PC-9 (cell line): ENCODE measurements at regions not wholly inside any gene's neighbourhood (a gene's known extent, or its start where the extent isn't known, plus 50 kb on each side); places are given as distances from the start of the nearest gene placed in this dataset.

ENCODE experiments used
- BruUV-seq: library from RNA; stranded (reverse); fragments of 400-500 nt; replicated peaks from 2 replicates; lab custom pipeline; 2021; lab: Mats Ljungman, UMichigan
- CTCF ChIA-PET: fragments of 300-600 bp; sonication (Branson Sonifier 250); formaldehyde crosslinking; loops from one replicate; lab custom pipeline; 2022; ENCODE audit warnings: antibody characterized with exemption; lab: Charles Lee
- POLR2A ChIA-PET: fragments of 300-600 bp; sonication (Branson Sonifier 250); formaldehyde crosslinking; loops from one replicate; lab custom pipeline; 2022; ENCODE audit warnings: antibody characterized with exemption; ENCODE audit not compliant: unreplicated experiment; lab: Charles Lee
- DNase-seq, 2 experiments: peaks; one replicate each; pipeline versions ENCODE4 v3.0.0 to v3.0.0-alpha.2; 2015 to 2022; ENCODE audit warnings: mixed read lengths in 1 of 2
- H2AFZ ChIP-seq: fragments of 200-600 bp; sonication (generic); 2 replicates; pipeline ENCODE4 v1.8.1; 2017; ENCODE audit warnings: antibody characterized with exemption
- H3F3A ChIP-seq: fragments of 200-600 bp; sonication (generic); 2 replicates; pipeline ENCODE4 v1.8.1; 2017; ENCODE audit warnings: antibody characterized with exemption, mild to moderate bottlenecking, low read depth; ENCODE audit not compliant: insufficient read depth
- H3K27ac ChIP-seq: fragments of 200-600 bp; sonication (generic); 2 replicates; pipeline ENCODE4 v1.6.1; 2016; ENCODE audit warnings: mixed run types
- H3K27me3 ChIP-seq: fragments of 200-600 bp; sonication (generic); 2 replicates; pipeline ENCODE4 v1.6.1; 2016; ENCODE audit warnings: low read depth, mixed run types; ENCODE audit not compliant: insufficient read depth
- H3K36me3 ChIP-seq: fragments of 200-600 bp; sonication (generic); 2 replicates; pipeline ENCODE4 v1.6.1; 2016; ENCODE audit warnings: low read depth, mixed run types
- H3K4me1 ChIP-seq: fragments of 200-600 bp; sonication (generic); replicated peaks from 2 replicates; pipeline ENCODE4 v1.6.1; 2016; ENCODE audit warnings: mixed run types; ENCODE audit not compliant: insufficient read depth
- H3K4me2 ChIP-seq: fragments of 200-600 bp; sonication (generic); 2 replicates; pipeline ENCODE4 v1.6.1; 2017; ENCODE audit warnings: mixed run types
- H3K4me3 ChIP-seq: fragments of 200-600 bp; sonication (generic); 2 replicates; pipeline ENCODE4 v1.6.1; 2016; ENCODE audit warnings: mixed run types
- H3K79me2 ChIP-seq: fragments of 200-600 bp; sonication (generic); 2 replicates; pipeline ENCODE4 v1.6.1; 2017; ENCODE audit warnings: low read depth, mixed run types
- H3K9me2 ChIP-seq: fragments of 200-600 bp; sonication (generic); 2 replicates; pipeline ENCODE4 v1.8.1; 2017; ENCODE audit warnings: mild to moderate bottlenecking; ENCODE audit not compliant: insufficient read depth
- H3K9me3 ChIP-seq: fragments of 200-600 bp; sonication (generic); 2 replicates; pipeline ENCODE4 v1.8.1; 2016; ENCODE audit warnings: low read depth; ENCODE audit not compliant: insufficient read depth
- H4K20me1 ChIP-seq: fragments of 200-600 bp; sonication (generic); 2 replicates; pipeline ENCODE4 v1.8.1; 2017; ENCODE audit not compliant: insufficient read depth
- CTCF ChIP-seq: fragments of 200-600 bp; sonication (generic); conservative IDR thresholded peaks from 2 replicates; pipeline ENCODE4 v1.6.1; 2017; ENCODE audit warnings: mixed run types, antibody characterized with exemption, mild to moderate bottlenecking, moderate library complexity
- EZH2 ChIP-seq: fragments of 200-600 bp; sonication (generic); IDR thresholded peaks from 2 replicates; pipeline ENCODE4 v1.8.0; 2017; ENCODE audit warnings: antibody characterized with exemption, low read depth
- intact Hi-C: fragments of 100-400 bp; cut with micrococcal nuclease; formaldehyde crosslinking; loops from one replicate; pipeline ENCODE4 v1.10.0; 2022; ENCODE audit not compliant: unreplicated experiment

DNA sequence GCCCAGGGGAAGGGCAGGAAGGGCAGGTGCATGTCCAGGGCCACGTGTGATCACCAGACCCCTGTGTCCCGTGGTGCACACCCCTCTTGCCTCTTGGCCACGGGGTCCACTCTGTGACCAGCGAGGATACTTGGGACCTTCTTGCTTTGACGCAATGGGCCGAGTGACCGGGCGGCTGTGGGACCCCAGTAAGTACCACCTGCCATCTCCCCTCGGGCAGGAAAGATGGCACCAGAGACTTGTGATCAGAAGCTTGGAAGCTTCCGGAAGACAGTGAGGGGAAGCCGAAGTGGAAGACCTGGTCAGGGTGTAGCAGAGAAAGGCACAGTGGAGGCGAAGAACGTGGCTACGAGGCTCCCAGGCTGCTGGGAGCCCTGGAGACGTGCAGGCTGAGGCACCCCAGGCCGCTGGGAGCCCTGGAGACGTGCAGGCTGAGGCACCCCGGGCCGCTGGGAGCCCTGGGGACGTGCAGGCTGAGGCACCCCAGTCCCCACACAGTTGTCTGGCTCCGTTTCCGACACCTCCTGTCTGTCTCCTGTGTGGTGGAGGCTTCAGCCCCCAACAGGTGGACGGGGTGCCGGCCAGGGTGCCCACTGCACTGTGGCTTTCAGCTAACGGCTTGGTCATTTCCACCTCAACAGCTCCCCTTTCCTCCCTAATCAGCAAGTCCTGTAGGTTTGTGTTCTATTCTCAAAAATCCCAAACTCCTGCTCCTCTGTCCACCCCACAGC is 663.5 kb downstream of the BRD1 start:
- CTCF ChIA-PET: no interaction called here

DNA sequence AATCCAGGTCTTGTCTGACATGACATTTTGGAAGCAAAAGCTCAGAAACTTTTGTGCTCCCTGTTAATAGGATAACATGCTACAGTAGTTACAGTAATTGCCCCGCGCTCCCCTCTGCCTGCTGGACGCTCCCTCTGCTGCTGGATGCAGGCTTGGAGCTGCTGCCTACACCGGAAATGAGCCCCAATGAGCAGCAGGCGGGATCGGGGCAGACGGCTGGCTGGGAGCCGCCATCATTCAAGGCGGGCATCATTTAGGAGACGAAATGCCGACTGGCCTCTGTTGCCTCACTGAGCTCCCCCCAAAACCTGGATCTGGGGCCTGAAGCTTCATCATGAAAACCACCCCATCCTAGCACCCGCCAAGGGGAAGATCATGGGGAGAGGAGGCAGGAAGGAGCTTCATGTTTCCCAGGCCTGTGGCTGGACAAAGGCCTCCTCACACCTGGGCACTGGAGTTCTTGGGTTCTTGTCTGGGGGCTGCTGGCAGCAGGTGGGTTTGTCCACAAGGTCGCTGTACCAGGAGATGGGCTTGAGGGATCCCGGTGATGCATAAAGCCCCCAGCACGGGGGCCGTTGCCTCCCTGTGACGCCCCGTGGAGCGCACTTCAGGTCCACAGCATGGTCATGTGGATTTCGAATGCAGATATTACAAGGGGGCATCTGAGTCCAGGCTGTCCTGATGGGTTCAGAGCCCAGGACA is 664.3 kb downstream of the BRD1 start:
- H3F3A ChIP-seq: no peaks in the 10 kb centered on the region
- H3K36me3 ChIP-seq: no peaks in the 10 kb centered on the region
- no peak overlapping the region for H2AFZ ChIP-seq
- no peak for DNase-seq
- no peak overlapping the region for H3K27ac ChIP-seq
- intact Hi-C loops: no loop called here
- no peaks in the 10 kb centered on the region for H4K20me1 ChIP-seq
- no peak for TF ChIP-seq EZH2
- no peak for TF ChIP-seq CTCF
- H3K9me2 ChIP-seq: no peaks in the 10 kb centered on the region
- H3K27me3 ChIP-seq: peaks cover 85% of the 10 kb centered on the region
- no TSS peak for BruUV-seq
- no peak overlapping the region for H3K4me2 ChIP-seq
- CTCF ChIA-PET: no interaction called here
- H3K9me3 ChIP-seq: no peaks in the 10 kb centered on the region
- no peaks in the 10 kb centered on the region for H3K4me1 ChIP-seq
- no peak overlapping the region for H3K4me3 ChIP-seq
- POLR2A ChIA-PET: no interaction called here
- no peaks in the 10 kb centered on the region for H3K79me2 ChIP-seq

More for the DNA sequence above, 663.5 kb downstream of the BRD1 start:
- peaks cover 85% of the 10 kb centered on the region for H3K27me3 ChIP-seq
- H3K27ac ChIP-seq: no peak overlapping the region
- intact Hi-C loops: no loop called here
- no peaks in the 10 kb centered on the region for H3K9me3 ChIP-seq
- no peaks in the 10 kb centered on the region for H3K4me1 ChIP-seq
- H3K4me3 ChIP-seq: no peak overlapping the region
- TF ChIP-seq CTCF (no peak), EZH2 (no peak)
- no peak for DNase-seq
- BruUV-seq: no TSS peak
- H3F3A ChIP-seq: no peaks in the 10 kb centered on the region
- POLR2A ChIA-PET: no interaction called here
- H2AFZ ChIP-seq: no peak overlapping the region
- no peak overlapping the region for H3K4me2 ChIP-seq
- no peaks in the 10 kb centered on the region for H3K9me2 ChIP-seq
- H4K20me1 ChIP-seq: no peaks in the 10 kb centered on the region
- no peaks in the 10 kb centered on the region for H3K36me3 ChIP-seq
- H3K79me2 ChIP-seq: no peaks in the 10 kb centered on the region

GRCh38 chr22:49162841-49163240 is 664.8 kb downstream of the BRD1 start:
- no peak overlapping the region for H3K4me3 ChIP-seq
- H3K9me2 ChIP-seq: no peaks in the 10 kb centered on the region
- H3K9me3 ChIP-seq: no peaks in the 10 kb centered on the region
- no peaks in the 10 kb centered on the region for H3F3A ChIP-seq
- peaks cover 85% of the 10 kb centered on the region for H3K27me3 ChIP-seq
- CTCF ChIA-PET: no interaction called here
- no peak for TF ChIP-seq CTCF
- no peak for TF ChIP-seq EZH2
- H3K36me3 ChIP-seq: no peaks in the 10 kb centered on the region
- no peak for DNase-seq
- no TSS peak for BruUV-seq
- intact Hi-C loops: no loop called here
- no peak overlapping the region for H2AFZ ChIP-seq
- POLR2A ChIA-PET: no interaction called here
- H3K27ac ChIP-seq: no peak overlapping the region
- H3K79me2 ChIP-seq: no peaks in the 10 kb centered on the region
- H4K20me1 ChIP-seq: no peaks in the 10 kb centered on the region
- no peaks in the 10 kb centered on the region for H3K4me1 ChIP-seq
- no peak overlapping the region for H3K4me2 ChIP-seq
